SK-N-MC (cell line): ENCODE measurements at regions not wholly inside any gene's neighbourhood (a gene's known extent, or its start where the extent isn't known, plus 50 kb on each side); places are given as distances from the start of the nearest gene placed in this dataset.

Experiments used
- EZH2 ChIP-seq: fragments of 200-600 bp; sonication (generic); IDR thresholded peaks from one replicate; pipeline ENCODE4 v1.6.1; 2017; ENCODE audit warnings: antibody characterized with exemption
- FOXP2 ChIP-seq: optimal IDR thresholded peaks from 2 replicates; pipeline ENCODE3; 2011; ENCODE audit warnings: mild to moderate bottlenecking, moderate library complexity; ENCODE audit not compliant: insufficient read depth; ENCODE audit errors: extremely low read length, control extremely low read depth
- POLR2AphosphoS5 ChIP-seq: IDR thresholded peaks from 2 replicates; pipeline ENCODE4 v1.6.1; 2012; ENCODE audit warnings: mild to moderate bottlenecking, low read depth, low read length, borderline replicate concordance

GRCh38 chr2:168338292-168338691, 90.9 kb upstream of the STK39 start:
- TF ChIP-seq EZH2: no peak
- TF ChIP-seq FOXP2: no peak
- no peak for TF ChIP-seq POLR2AphosphoS5
